Stimulated activated effector memory CD8-positive, alpha-beta T cell treated with anti-CD3 and anti-CD28 coated beads, Interleukin-12 subunit alpha, Interleukin-12 subunit beta, amount 100 ng/mL, for 72 hours (primary cell): ENCODE measurements at regions not wholly inside any gene's neighbourhood (a gene's known extent, or its start where the extent isn't known, plus 50 kb on each side); places are given as distances from the start of the nearest gene placed in this dataset.

ENCODE experiments used
- ATAC-seq: fragments of 150-1000 bp; cut with Tn5 transposase; 2 replicates; pipeline ENCODE4 v1.10.0; 2021
- DNase-seq, 2 donors: peaks; one replicate each; pipeline ENCODE4 v3.0.0; 2021 to 2022; ENCODE audit warnings: low spot score in 2 of 2
- H3K27ac Mint-ChIP-seq: one replicate; pipeline ENCODE4 v1.8.0; 2022; ENCODE audit warnings: mild to moderate bottlenecking, mixed read lengths
- H3K36me3 Mint-ChIP-seq: one replicate; pipeline ENCODE4 v1.8.0; 2022; ENCODE audit warnings: mild to moderate bottlenecking, mixed read lengths
- H3K4me1 Mint-ChIP-seq: one replicate; pipeline ENCODE4 v1.8.0; 2022; ENCODE audit warnings: mixed read lengths
- H3K4me3 Mint-ChIP-seq: one replicate; pipeline ENCODE4 v1.8.0; 2022; ENCODE audit warnings: mild to moderate bottlenecking, mixed read lengths
- H3K9me3 Mint-ChIP-seq: one replicate; pipeline ENCODE4 v1.8.0; 2022; ENCODE audit warnings: mixed read lengths

DNA sequence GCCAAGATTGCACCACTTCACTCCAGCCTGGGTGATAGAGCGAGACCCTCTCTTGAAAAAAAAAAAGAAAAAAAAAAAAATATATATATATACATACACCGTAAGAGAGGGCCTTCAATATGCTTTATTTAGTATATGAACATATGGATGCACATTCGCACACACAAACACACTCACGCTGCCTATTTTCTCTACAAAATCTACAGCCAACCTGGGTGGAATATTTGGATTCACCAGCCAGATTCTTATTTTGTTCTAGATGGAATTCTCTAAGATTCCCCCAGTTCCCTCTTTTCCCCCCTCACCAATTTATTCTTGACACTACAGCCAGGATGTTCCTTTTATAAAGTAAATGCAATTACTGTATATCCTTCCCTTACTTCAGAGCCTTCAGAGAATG, 131.6 kb downstream of the TM2D1 start:
- DNase-seq = no peak
- Mint-ChIP-seq H3K4me1 (no peaks in the 10 kb centered on the region), H3K36me3 (no peaks in the 10 kb centered on the region), H3K27ac (no peak overlapping the region), H3K9me3 (no peaks in the 10 kb centered on the region), H3K4me3 (no peak overlapping the region)
- ATAC-seq = no peak

DNA sequence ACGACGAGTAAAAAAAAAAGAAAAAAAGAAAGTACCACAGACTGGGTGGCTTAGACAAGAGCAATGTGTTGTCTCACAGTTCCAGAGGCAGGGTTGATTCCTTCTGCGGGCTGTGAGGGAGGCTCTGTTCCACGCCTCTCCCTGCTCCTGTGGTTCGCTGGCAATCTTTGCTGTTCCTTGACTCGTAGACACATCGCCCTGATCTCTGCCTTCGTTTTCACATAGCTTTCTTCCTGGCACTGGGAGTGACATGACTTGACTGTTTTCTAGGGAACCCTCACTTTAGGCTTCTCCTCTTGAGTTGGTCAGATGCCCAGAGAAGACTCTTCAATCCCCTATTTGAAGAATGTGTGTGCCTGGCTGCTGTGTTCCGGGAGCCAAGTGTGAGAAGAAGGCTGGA, 133.6 kb downstream of the TM2D1 start:
- no peak overlapping the region for H3K4me3 Mint-ChIP-seq
- no peaks in the 10 kb centered on the region for H3K36me3 Mint-ChIP-seq
- DNase-seq = no peak

DNA sequence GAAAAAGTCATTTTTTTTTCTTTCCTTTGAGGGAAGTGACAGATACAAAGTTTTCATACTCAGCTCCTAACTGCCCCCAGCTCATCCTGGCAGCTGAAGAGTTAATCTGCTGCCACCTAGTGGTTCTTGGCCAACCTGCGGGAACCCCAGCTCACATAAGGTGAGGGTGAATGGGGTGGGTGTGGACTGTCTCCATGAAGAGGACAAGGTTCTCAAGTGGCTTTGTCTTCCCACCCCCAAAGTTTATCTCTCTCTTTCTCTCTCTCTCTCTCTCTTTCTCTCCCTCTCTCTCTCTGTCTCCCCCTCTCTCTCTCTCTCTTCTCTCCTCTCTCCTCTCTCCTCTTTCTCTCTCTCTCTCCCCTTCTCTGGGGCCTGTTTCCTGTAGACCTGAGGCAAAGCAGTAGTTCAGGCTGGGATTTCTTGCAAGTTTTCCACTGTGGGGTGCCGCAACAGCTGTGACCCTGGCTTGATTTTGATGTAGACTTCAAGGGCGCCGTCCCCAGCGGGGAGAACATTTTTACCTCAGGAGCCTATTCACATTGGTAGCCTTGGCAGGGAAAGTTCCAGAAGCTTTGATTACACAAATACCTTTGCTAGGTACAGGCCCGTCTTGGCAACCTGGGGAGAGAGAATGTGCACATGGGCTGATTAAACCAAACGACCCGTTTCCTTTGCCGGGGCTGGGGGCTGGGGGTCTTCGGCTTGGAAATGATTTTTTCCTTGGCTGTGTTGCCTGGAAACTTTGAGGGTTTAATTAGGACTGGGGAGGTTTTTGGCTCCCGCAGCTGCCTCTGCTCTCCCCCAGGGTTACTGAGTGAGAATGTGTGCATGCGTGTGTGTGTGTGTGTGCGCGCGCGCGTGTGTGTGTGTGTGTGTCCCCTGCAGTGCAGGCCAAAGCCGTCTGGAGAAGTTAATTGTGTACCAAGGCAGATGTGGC, 135.9 kb downstream of the TM2D1 start:
- Mint-ChIP-seq H3K4me1 (no peaks in the 10 kb centered on the region), H3K27ac (no peak overlapping the region), H3K4me3 (no peak overlapping the region), H3K36me3 (no peaks in the 10 kb centered on the region), H3K9me3 (no peaks in the 10 kb centered on the region)
- peak; percentile 88 for ATAC-seq
- peak; percentile 36 to 84 for DNase-seq

More for the DNA sequence above, 133.6 kb downstream of the TM2D1 start:
- Mint-ChIP-seq H3K27ac (no peak overlapping the region), H3K4me1 (no peaks in the 10 kb centered on the region), H3K9me3 (no peaks in the 10 kb centered on the region)
- no peak for ATAC-seq

DNA sequence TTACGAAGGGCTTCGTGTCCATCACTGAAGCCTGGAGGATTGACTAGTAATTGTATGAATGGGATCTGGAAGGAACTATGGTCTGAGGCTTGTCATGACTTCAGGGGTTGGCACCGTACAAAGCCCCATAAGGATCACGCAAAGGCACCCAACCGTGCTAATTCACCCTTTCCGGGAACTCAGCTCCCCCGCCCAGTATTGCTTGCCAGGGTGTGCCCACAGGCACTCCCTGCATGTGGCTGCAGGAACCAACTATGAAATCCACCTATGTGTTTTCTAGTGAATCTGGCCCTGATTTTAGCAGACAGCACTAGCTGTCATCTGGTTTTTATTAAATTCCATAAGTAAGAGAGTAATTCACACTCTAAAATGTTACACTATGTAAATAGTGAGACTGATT, 139.2 kb downstream of the TM2D1 start:
- H3K4me1 Mint-ChIP-seq = no peaks in the 10 kb centered on the region
- H3K4me3 Mint-ChIP-seq = no peak overlapping the region
- H3K36me3 Mint-ChIP-seq = no peaks in the 10 kb centered on the region
- no peak for DNase-seq
- H3K27ac Mint-ChIP-seq = no peak overlapping the region
- ATAC-seq = no peak
- H3K9me3 Mint-ChIP-seq = no peaks in the 10 kb centered on the region

DNA sequence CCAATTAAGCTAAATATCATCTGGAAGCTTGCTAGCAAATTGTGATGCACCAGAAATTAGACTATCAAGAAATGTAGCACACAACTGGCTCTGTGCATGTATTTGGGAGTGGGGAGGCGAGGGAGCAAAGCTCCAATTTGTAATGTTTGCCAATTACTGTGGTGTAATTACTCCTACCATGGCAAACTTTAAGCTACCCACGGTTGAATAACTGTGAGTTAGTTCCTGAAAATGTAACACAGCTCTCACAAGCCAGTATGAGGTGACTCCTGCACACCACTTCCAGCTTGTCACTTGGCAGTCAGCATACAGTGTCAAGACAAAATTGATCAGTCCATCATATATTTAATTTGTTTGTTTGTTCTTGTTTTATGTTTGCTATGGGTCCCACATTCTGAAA, 141.2 kb downstream of the TM2D1 start:
- no peak for ATAC-seq
- H3K9me3 Mint-ChIP-seq = no peaks in the 10 kb centered on the region
- no peak for DNase-seq
- H3K4me3 Mint-ChIP-seq = no peak overlapping the region
- H3K27ac Mint-ChIP-seq = no peak overlapping the region
- no peaks in the 10 kb centered on the region for H3K36me3 Mint-ChIP-seq
- no peaks in the 10 kb centered on the region for H3K4me1 Mint-ChIP-seq

DNA sequence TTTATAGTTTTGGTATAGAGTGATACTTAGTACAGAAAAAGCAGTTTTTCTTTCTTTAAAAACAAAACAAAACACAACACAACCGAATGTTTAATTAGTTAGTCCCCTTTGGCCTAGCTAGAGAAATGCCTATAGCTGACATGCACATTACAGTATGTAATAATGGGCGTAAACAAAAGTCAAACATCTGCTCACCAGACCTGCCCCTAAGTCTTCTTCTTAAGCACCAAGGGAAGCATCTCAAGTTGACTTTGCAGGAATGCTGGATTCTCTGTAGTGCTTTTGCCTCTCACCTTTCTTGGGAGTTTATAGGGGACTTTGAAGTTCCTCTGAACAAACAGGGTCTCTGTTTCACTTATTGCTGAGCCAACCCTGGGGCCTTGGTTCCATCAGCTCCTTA, 143.7 kb downstream of the TM2D1 start:
- H3K36me3 Mint-ChIP-seq = no peaks in the 10 kb centered on the region
- H3K9me3 Mint-ChIP-seq = no peaks in the 10 kb centered on the region
- H3K27ac Mint-ChIP-seq = no peak overlapping the region
- no peak for DNase-seq
- ATAC-seq = no peak
- no peaks in the 10 kb centered on the region for H3K4me1 Mint-ChIP-seq
- H3K4me3 Mint-ChIP-seq = no peak overlapping the region

DNA sequence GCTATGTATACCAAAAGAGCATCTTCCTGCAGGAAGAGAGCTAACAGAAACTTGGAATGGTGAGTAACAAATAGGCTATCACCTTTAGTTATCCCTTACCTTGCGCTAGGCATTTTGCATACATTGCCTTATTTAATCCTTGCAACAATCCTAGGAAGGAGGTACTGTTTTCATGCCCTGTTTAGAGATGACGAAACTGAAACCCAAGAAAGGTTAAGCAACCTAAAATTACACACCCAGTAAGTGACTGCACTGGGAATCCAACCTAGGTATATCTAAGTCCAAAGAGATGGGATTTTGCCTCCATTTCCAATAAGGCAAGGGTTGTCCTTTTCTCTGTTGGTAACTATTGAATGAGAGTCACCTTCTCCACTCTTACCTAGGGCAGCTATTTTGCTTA, 144.5 kb downstream of the TM2D1 start:
- no peak overlapping the region for H3K27ac Mint-ChIP-seq
- DNase-seq (no peak), ATAC-seq (no peak)
- no peaks in the 10 kb centered on the region for H3K4me1 Mint-ChIP-seq
- no peak overlapping the region for H3K4me3 Mint-ChIP-seq
- no peaks in the 10 kb centered on the region for H3K9me3 Mint-ChIP-seq
- H3K36me3 Mint-ChIP-seq = no peaks in the 10 kb centered on the region

DNA sequence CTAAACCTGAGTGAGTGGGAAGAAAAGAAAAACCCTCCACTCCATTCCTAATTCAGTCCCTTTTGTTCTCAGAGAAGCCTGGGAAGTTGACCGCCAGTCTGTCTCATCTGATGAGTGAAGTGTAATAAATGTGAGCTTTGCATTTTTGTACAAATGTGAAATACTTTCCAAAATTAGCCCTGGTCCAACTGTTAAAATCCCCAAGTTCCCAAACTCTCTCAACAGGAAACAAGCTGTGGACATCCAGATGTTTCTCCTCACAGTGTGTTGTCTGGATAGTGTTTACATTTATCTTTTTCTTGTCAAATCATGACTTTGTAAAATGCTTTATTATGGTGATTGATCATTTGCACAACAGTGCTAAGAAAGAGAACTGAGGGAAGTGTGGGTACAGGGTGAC, 145.1 kb downstream of the TM2D1 start:
- no peak overlapping the region for H3K4me3 Mint-ChIP-seq
- no peaks in the 10 kb centered on the region for H3K4me1 Mint-ChIP-seq
- H3K27ac Mint-ChIP-seq = no peak overlapping the region
- DNase-seq (no peak), ATAC-seq (no peak)
- no peaks in the 10 kb centered on the region for H3K36me3 Mint-ChIP-seq
- no peaks in the 10 kb centered on the region for H3K9me3 Mint-ChIP-seq

DNA sequence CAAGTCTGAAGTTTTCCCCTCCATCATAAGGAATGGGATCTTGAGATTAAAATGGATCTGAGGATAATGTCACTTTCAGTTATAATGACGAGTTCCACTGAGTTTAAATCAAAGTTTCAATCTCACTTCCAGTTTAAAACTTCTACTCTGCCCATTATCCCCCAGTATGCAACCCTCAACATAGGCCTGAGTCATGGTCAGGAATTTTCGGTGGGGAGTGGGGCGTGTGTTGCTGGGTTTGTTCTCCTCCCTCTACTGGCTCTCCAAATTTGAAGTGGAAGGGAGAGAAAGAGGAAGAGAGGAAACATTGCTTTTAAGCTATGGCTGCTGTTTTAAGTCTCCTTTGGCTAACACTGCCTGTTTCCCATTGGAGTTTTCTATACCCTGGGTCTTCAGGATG, 152.9 kb downstream of the TM2D1 start:
- no peaks in the 10 kb centered on the region for H3K36me3 Mint-ChIP-seq

DNA sequence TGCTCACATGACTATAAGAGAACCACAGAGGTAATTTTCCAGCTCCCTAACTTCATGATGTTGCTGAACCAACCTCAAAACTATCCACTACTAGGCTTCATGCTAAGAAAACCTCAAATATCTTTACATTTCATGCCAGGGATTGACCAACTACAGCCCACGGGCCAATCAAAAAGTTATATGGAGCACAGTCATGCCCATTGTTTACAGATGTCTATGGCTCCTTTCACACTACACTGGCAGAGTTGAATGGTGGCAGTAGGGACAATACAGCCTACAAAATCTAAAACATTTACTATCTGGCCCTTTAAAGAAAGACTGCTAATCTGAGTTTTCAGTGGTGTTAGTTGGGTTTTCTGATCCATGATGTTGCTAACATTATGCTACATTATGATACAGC, 154.8 kb downstream of the TM2D1 start:
- no peak for ATAC-seq
- H3K36me3 Mint-ChIP-seq = no peaks in the 10 kb centered on the region
- no peaks in the 10 kb centered on the region for H3K4me1 Mint-ChIP-seq
- no peak overlapping the region for H3K27ac Mint-ChIP-seq
- H3K4me3 Mint-ChIP-seq = no peak overlapping the region
- no peak for DNase-seq
- peaks cover 5% of the 10 kb centered on the region for H3K9me3 Mint-ChIP-seq

More for the DNA sequence above, 152.9 kb downstream of the TM2D1 start:
- DNase-seq (no peak), ATAC-seq (no peak)
- H3K27ac Mint-ChIP-seq = no peak overlapping the region
- no peaks in the 10 kb centered on the region for H3K4me1 Mint-ChIP-seq
- no peaks in the 10 kb centered on the region for H3K9me3 Mint-ChIP-seq
- no peak overlapping the region for H3K4me3 Mint-ChIP-seq

DNA sequence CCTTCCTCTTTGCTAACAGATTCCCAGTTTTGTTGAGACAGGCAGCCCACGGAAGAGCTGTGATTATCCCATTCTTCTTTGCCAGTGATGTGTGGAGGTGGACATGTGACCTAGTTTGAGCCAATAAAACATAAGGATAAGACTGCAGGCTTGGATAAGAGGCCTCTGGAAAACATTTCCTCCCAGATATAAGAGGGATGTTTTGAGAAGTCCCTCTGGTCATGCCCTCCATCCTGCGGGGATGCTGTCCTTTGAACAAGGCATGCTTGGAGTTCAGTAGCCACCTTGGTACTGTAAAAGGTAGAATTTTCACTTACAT, 155.7 kb downstream of the TM2D1 start:
- H3K9me3 Mint-ChIP-seq = peaks cover 7% of the 10 kb centered on the region
- no peaks in the 10 kb centered on the region for H3K36me3 Mint-ChIP-seq
- ATAC-seq (no peak), DNase-seq (no peak)
- no peak overlapping the region for H3K27ac Mint-ChIP-seq
- no peaks in the 10 kb centered on the region for H3K4me1 Mint-ChIP-seq
- no peak overlapping the region for H3K4me3 Mint-ChIP-seq

DNA sequence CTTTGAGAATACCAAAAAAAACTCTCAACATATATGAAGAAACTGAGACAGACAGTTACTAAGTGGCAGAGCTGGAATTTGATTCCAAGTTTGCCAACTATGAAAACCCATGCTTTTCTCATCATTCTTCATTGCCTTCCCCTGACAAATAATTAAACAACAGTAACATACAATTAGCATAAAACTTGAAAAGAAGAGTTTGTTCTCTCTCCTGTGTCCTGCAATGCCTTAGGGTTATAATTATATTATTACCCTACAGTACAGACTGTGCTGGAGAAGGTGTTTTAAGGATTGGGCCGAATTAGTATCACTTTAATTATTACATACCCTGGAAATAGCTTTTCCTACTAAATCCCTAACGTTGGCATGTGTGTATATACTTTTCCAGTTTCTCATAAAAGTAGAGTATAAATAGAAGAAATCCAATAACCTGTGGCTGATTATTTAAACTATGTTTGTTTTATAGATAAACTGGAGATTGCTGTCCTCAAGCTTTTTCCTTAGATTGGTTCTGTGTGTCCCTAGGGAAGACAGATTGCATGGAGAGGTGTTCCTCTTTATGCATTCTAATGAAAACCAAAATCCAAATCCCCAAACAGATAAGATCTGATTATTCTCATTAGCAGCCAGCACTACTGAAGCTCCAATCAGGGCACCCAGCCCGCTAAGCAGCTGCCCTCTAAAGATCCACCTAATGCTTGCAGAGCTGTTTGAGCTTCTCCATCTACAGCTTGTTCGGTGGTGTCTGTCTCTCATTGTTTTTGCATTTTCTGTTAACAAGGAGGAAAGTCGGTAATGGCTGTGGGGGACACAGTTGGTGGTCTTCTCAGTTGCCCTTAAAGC, 156.3 kb downstream of the TM2D1 start:
- H3K27ac Mint-ChIP-seq = no peak overlapping the region
- H3K4me3 Mint-ChIP-seq = no peak overlapping the region
- H3K36me3 Mint-ChIP-seq = no peaks in the 10 kb centered on the region
- H3K9me3 Mint-ChIP-seq = peaks cover 7% of the 10 kb centered on the region
- DNase-seq = no peak
- H3K4me1 Mint-ChIP-seq = no peaks in the 10 kb centered on the region
- no peak for ATAC-seq

DNA sequence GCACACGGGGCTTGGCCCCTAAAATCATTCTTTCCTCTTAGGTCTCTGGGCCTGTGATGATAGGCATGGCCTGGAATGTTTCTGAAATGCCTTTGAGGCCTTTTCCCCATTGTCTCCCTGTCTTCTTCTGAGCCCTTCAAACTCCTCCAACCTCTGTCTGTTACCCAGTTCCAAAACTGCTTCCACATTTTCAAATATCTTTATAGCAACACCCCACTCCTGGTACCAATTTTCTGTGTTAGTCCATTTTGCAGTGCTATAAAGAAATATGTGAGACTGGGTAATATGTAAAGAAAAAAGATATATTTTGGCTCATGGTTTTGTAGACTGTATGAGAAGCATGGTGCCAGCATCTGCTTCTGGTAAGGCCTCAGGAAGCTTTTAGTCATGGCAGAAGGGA, 158.8 kb downstream of the TM2D1 start:
- no peak overlapping the region for H3K27ac Mint-ChIP-seq
- H3K4me1 Mint-ChIP-seq = no peaks in the 10 kb centered on the region
- H3K36me3 Mint-ChIP-seq = no peaks in the 10 kb centered on the region
- DNase-seq (no peak), ATAC-seq (no peak)
- H3K4me3 Mint-ChIP-seq = no peak overlapping the region
- peaks cover 7% of the 10 kb centered on the region for H3K9me3 Mint-ChIP-seq

DNA sequence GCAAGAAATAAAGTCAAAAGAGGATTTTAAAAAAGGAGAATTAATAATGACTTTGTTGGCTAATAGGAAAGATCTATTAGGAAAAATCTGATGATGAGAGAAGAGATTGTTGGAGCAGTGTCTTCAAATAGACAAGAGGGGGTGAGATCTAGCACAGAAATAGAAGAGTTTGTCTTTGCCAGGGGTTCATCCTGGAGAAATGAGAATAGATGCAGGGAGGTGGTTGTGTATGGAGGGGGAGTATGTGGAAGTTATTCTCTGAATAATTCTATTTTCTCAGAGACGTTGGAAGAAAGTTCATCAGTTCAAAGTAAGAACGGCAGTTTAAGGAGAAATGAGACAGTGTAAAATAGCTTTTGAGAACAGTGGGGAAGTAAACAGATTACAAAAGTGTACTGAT, 161.3 kb downstream of the TM2D1 start:
- ATAC-seq (no peak), DNase-seq (no peak)
- H3K4me3 Mint-ChIP-seq = no peak overlapping the region
- H3K36me3 Mint-ChIP-seq = no peaks in the 10 kb centered on the region
- H3K9me3 Mint-ChIP-seq = peaks cover 7% of the 10 kb centered on the region
- no peak overlapping the region for H3K27ac Mint-ChIP-seq
- no peaks in the 10 kb centered on the region for H3K4me1 Mint-ChIP-seq

DNA sequence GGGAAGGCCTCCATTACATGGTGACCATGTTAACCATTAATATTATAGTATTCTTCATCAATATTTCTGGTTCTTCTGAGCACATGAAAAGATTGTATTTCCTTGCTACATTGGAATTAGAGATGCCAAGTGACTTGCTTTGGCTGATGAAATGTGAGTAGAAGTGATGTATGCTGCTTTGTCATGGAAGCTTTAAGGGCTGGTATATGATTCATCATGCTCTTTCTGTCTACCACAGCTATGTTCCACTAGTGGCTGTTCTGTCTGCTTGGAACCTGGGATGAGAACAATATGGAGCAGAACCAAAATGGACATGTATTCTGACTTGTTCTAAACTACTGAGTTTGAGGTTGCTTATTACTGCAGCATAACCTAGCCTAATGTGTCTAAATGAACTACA, 163.3 kb downstream of the TM2D1 start:
- DNase-seq = no peak
- Mint-ChIP-seq H3K4me1 (no peaks in the 10 kb centered on the region), H3K4me3 (no peak overlapping the region), H3K9me3 (peaks cover 7% of the 10 kb centered on the region), H3K36me3 (no peaks in the 10 kb centered on the region), H3K27ac (no peak overlapping the region)
- ATAC-seq = no peak

DNA sequence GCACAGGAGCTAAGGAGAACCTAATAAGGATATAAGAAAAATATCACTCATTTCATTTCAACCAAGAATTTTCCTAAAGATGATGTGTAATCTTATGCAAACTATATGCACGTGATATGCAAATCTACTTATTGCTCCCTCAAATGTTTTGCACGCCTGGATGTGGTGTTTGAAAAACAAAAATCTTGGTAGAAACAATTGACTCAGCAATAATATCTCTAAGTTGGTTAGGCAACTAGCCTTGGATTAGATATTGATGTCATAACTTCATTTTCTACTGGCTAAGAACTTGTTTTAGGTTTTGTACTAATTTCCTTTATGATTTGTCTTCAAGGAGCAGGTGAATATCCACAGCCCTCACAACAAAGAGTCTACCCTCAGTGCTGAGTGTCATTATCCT, 164.6 kb downstream of the TM2D1 start:
- H3K4me3 Mint-ChIP-seq = no peak overlapping the region
- H3K4me1 Mint-ChIP-seq = no peaks in the 10 kb centered on the region
- no peaks in the 10 kb centered on the region for H3K36me3 Mint-ChIP-seq
- H3K27ac Mint-ChIP-seq = no peak overlapping the region
- DNase-seq = no peak
- H3K9me3 Mint-ChIP-seq = peaks cover 7% of the 10 kb centered on the region
- no peak for ATAC-seq
